Suppressor macrophage treated with lipopolysaccharide for 1 hour (primary cell): ENCODE measurements at regions not wholly inside any gene's neighbourhood (a gene's known extent, or its start where the extent isn't known, plus 50 kb on each side); places are given as distances from the start of the nearest gene placed in this dataset.

ENCODE experiments used
- DNase-seq, 3 donors: peaks; one replicate each; pipeline ENCODE4 v3.0.0-alpha.2; 2020 to 2022

GRCh38 chr15:77817434-77817833 is 184.7 kb upstream of the LINGO1 start:
- no peak for DNase-seq

- DNase-seq = no peak
Observed at GRCh38 chr15:77816983-77817382, 184.3 kb upstream of the LINGO1 start.

- no peak for DNase-seq
Observed at GRCh38 chr15:77815015-77815414, 182.3 kb upstream of the LINGO1 start.

- no peak for DNase-seq
Observed at GRCh38 chr15:77812664-77813063, 180.0 kb upstream of the LINGO1 start.

GRCh38 chr15:77811270-77811669 is 178.6 kb upstream of the LINGO1 start:
- no peak for DNase-seq

- DNase-seq = no peak
Observed at GRCh38 chr15:77810130-77810571, 177.4 kb upstream of the LINGO1 start.

- DNase-seq = no peak
Observed at GRCh38 chr15:77808581-77809177, 176.0 kb upstream of the LINGO1 start.

GRCh38 chr15:77808075-77808474 is 175.4 kb upstream of the LINGO1 start:
- DNase-seq = no peak

GRCh38 chr15:77807611-77808010 is 174.9 kb upstream of the LINGO1 start:
- DNase-seq = no peak

- no peak for DNase-seq
Observed at GRCh38 chr15:77807115-77807514, 174.4 kb upstream of the LINGO1 start.

GRCh38 chr15:77804210-77804609 is 171.5 kb upstream of the LINGO1 start:
- DNase-seq = no peak

GRCh38 chr15:77803487-77803886 is 170.8 kb upstream of the LINGO1 start:
- DNase-seq = no peak

GRCh38 chr15:77800305-77800704 is 167.6 kb upstream of the LINGO1 start:
- no peak for DNase-seq

GRCh38 chr15:77798847-77799246 is 166.1 kb upstream of the LINGO1 start:
- no peak for DNase-seq

GRCh38 chr15:77798151-77798835 is 165.6 kb upstream of the LINGO1 start:
- no peak for DNase-seq

GRCh38 chr15:77797270-77797669 is 164.6 kb upstream of the LINGO1 start:
- DNase-seq = no peak

- DNase-seq = no peak
Observed at GRCh38 chr15:77796046-77796729, 163.5 kb upstream of the LINGO1 start.

GRCh38 chr15:77795446-77795845 is 162.7 kb upstream of the LINGO1 start:
- DNase-seq = no peak

GRCh38 chr15:77791941-77792340 is 159.2 kb upstream of the LINGO1 start:
- no peak for DNase-seq

- DNase-seq = no peak
Observed at GRCh38 chr15:77790481-77790880, 157.8 kb upstream of the LINGO1 start.

- no peak for DNase-seq
Observed at GRCh38 chr15:77786956-77787355, 154.2 kb upstream of the LINGO1 start.

- no peak for DNase-seq
Observed at GRCh38 chr15:77786181-77786890, 153.6 kb upstream of the LINGO1 start.
